ENCODE measurements at regions not wholly inside any gene's neighbourhood (a gene's known extent, or its start where the extent isn't known, plus 50 kb on each side); places are given as distances from the start of the nearest gene placed in this dataset.
A peak's percentile ranks its signal among the peaks of the same experiment; 100 is the strongest.
"Not testable (repeated sequence)": the region's sequence is repeated elsewhere in the genome, so short reads cannot be mapped to it uniquely, and the experiment has no call there.

- no peak for DNase-seq (ENCODE audit: extremely low spot score, insufficient read length, low read depth)
- peak; percentile 65 for FAIRE-seq
Measured at GRCh38 chr5:138650196-138650595, 75.0 kb upstream of the HSPA9 start.

- no peak for DNase-seq (ENCODE audit: extremely low spot score, insufficient read length, low read depth)
Measured at GRCh38 chr5:138649775-138650174, 74.6 kb upstream of the HSPA9 start.

GRCh38 chr5:138649316-138649720 lies 74.1 kb upstream of the HSPA9 start:
- DNase-seq (ENCODE audit: extremely low spot score, insufficient read length, low read depth) (no peak), FAIRE-seq (peak; percentile 61)

More at GRCh38 chr5:138649775-138650174, 74.6 kb upstream of the HSPA9 start:
- no peak for FAIRE-seq

- no peak for DNase-seq (ENCODE audit: extremely low spot score, insufficient read length, low read depth)
- no peak for FAIRE-seq
Measured at GRCh38 chr5:138648841-138649240, 73.6 kb upstream of the HSPA9 start.

- no peak for FAIRE-seq
- no peak for DNase-seq (ENCODE audit: extremely low spot score, insufficient read length, low read depth)
Measured at GRCh38 chr5:138647794-138648410, 72.7 kb upstream of the HSPA9 start.

GRCh38 chr5:138647261-138647788 lies 72.1 kb upstream of the HSPA9 start:
- no peak for DNase-seq (ENCODE audit: extremely low spot score, insufficient read length, low read depth)
- FAIRE-seq: no peak

GRCh38 chr5:138646671-138647070 lies 71.5 kb upstream of the HSPA9 start:
- FAIRE-seq (no peak), DNase-seq (ENCODE audit: extremely low spot score, insufficient read length, low read depth) (no peak)

- DNase-seq (ENCODE audit: extremely low spot score, insufficient read length, low read depth) (no peak), FAIRE-seq (no peak)
Measured at GRCh38 chr5:138645778-138646575, 70.8 kb upstream of the HSPA9 start.

GRCh38 chr5:138643040-138643791 lies 68.0 kb upstream of the HSPA9 start:
- FAIRE-seq: no peak

GRCh38 chr5:138641547-138642298 lies 66.5 kb upstream of the HSPA9 start:
- no peak for DNase-seq (ENCODE audit: extremely low spot score, insufficient read length, low read depth)
- FAIRE-seq: peak; percentile 56

More at GRCh38 chr5:138643040-138643791, 68.0 kb upstream of the HSPA9 start:
- DNase-seq (ENCODE audit: extremely low spot score, insufficient read length, low read depth): no peak

- no peak for FAIRE-seq
- no peak for DNase-seq (ENCODE audit: extremely low spot score, insufficient read length, low read depth)
Measured at GRCh38 chr5:138640646-138641254, 65.5 kb upstream of the HSPA9 start.

GRCh38 chr5:138640138-138640537 lies 64.9 kb upstream of the HSPA9 start:
- FAIRE-seq: no peak
- no peak for DNase-seq (ENCODE audit: extremely low spot score, insufficient read length, low read depth)

GRCh38 chr5:138639326-138639725 lies 64.1 kb upstream of the HSPA9 start:
- DNase-seq (ENCODE audit: extremely low spot score, insufficient read length, low read depth): no peak
- no peak for FAIRE-seq

GRCh38 chr5:138637256-138637655 lies 62.1 kb upstream of the HSPA9 start:
- no peak for DNase-seq (ENCODE audit: extremely low spot score, insufficient read length, low read depth)
- FAIRE-seq: no peak

- DNase-seq (ENCODE audit: extremely low spot score, insufficient read length, low read depth) (no peak), FAIRE-seq (no peak)
Measured at GRCh38 chr5:138636398-138636944, 61.3 kb upstream of the HSPA9 start.

GRCh38 chr5:138635708-138636107 lies 60.5 kb upstream of the HSPA9 start:
- FAIRE-seq (no peak), DNase-seq (ENCODE audit: extremely low spot score, insufficient read length, low read depth) (no peak)

- DNase-seq (ENCODE audit: extremely low spot score, insufficient read length, low read depth) (no peak), FAIRE-seq (no peak)
Measured at GRCh38 chr5:138635265-138635664, 60.1 kb upstream of the HSPA9 start.

GRCh38 chr5:138634804-138635203 lies 59.6 kb upstream of the HSPA9 start:
- not testable (repeated sequence) for FAIRE-seq; DNase-seq (ENCODE audit: extremely low spot score, insufficient read length, low read depth)

- FAIRE-seq: peak; percentile 81
Measured at GRCh38 chr5:138632900-138633489, 57.8 kb upstream of the HSPA9 start.

More at GRCh38 chr5:138632900-138633489, 57.8 kb upstream of the HSPA9 start:
- DNase-seq (ENCODE audit: extremely low spot score, insufficient read length, low read depth): no peak
